Panc1 (cell line): ENCODE measurements at regions not wholly inside any gene's neighbourhood (a gene's known extent, or its start where the extent isn't known, plus 50 kb on each side); places are given as distances from the start of the nearest gene placed in this dataset.

ENCODE experiments used
- ATAC-seq: fragments of 200-7000 bp; cut with Tn5 transposase; 2 replicates; pipeline ENCODE4 v1.9.1; 2020; ENCODE audit warnings: mild to moderate bottlenecking, moderate library complexity
- BruUV-seq: library from RNA; stranded (reverse); fragments of 400-500 nt; replicated peaks from 2 replicates; lab custom pipeline; 2021; lab: Mats Ljungman, UMichigan
- CTCF ChIA-PET: fragments of 300-600 bp; sonication (Branson Sonifier 250); formaldehyde crosslinking; loops from one replicate; lab custom pipeline; 2022; ENCODE audit warnings: antibody characterized with exemption; lab: Charles Lee
- POLR2A ChIA-PET: fragments of 300-600 bp; sonication (Branson Sonifier 250); formaldehyde crosslinking; loops from one replicate; lab custom pipeline; 2022; ENCODE audit warnings: antibody characterized with exemption; lab: Charles Lee
- DNase-seq: peaks from one replicate; pipeline ENCODE4 v3.0.0-alpha.2; 2010; ENCODE audit warnings: low read depth, low spot score
- H3K27ac ChIP-seq: 2 replicates; pipeline ENCODE4 v1.5.1; 2011; ENCODE audit warnings: mild to moderate bottlenecking, low read length, inconsistent platforms
- H3K27me3 ChIP-seq: fragments of 200-500 bp; sonication (Bioruptor generic); 2 replicates; pipeline ENCODE4 v1.6.0; 2014; ENCODE audit warnings: low read length, inconsistent platforms; ENCODE audit not compliant: control insufficient read depth, insufficient read depth
- H3K36me3 ChIP-seq: fragments of 200-500 bp; sonication (Bioruptor generic); 2 replicates; pipeline ENCODE4 v1.5.1; 2014; ENCODE audit warnings: inconsistent platforms, mild to moderate bottlenecking, low read length, moderate library complexity; ENCODE audit not compliant: control insufficient read depth, insufficient read depth
- H3K4me1 ChIP-seq: 2 replicates; pipeline ENCODE4 v1.5.1; 2011; ENCODE audit warnings: inconsistent platforms, mild to moderate bottlenecking, low read length, moderate library complexity; ENCODE audit not compliant: control insufficient read depth, insufficient read depth
- H3K4me3 ChIP-seq, 2 experiments: 2 replicates each; pipeline ENCODE4 v1.5.1; 2011 to 2012; ENCODE audit warnings: low read depth in 2 of 2, low read length in 2 of 2, mild to moderate bottlenecking in 2 of 2, inconsistent platforms in 1 of 2, moderate library complexity in 1 of 2
- H3K9me3 ChIP-seq: fragments of 200-500 bp; sonication (Bioruptor generic); 2 replicates; pipeline ENCODE4 v1.5.1; 2014; ENCODE audit warnings: low read depth, mild to moderate bottlenecking, inconsistent platforms, low read length, moderate library complexity; ENCODE audit not compliant: control insufficient read depth, insufficient read depth
- CTCF ChIP-seq: fragments of 450-650 bp; IDR thresholded peaks from 2 replicates; pipeline ENCODE4 v1.5.1; 2017; ENCODE audit warnings: mild to moderate bottlenecking
- POLR2AphosphoS5 ChIP-seq: IDR thresholded peaks from 2 replicates; pipeline ENCODE4 v1.6.1; 2012; ENCODE audit warnings: mild to moderate bottlenecking, low read depth, low read length, moderate library complexity
- REST ChIP-seq, 2 experiments: IDR thresholded peaks; 2 replicates each; pipeline ENCODE4 v1.6.1; 2011 to 2012; ENCODE audit warnings: low read depth in 2 of 2, control low read depth in 1 of 2, low read length in 1 of 2, mild to moderate bottlenecking in 1 of 2, moderate library complexity in 1 of 2; ENCODE audit not compliant: insufficient read depth in 1 of 2
- SIN3A ChIP-seq: IDR thresholded peaks from 2 replicates; pipeline ENCODE4 v1.6.1; 2012; ENCODE audit warnings: low read depth, mild to moderate bottlenecking, low read length, moderate library complexity, borderline replicate concordance; ENCODE audit not compliant: insufficient read depth
- TCF7L2 ChIP-seq: IDR thresholded peaks from 2 replicates; pipeline ENCODE4 v1.6.1; 2011; ENCODE audit warnings: mild to moderate bottlenecking, low read depth, low read length, inconsistent platforms
- in situ Hi-C: cut with HindIII; loops from 2 replicates; pipeline ENCODE4 v1.10.0; 2016; ENCODE audit warnings: low sequenced_read_pairs, low pct_unique_long_range_greater_than_20kb
- intact Hi-C: fragments of 100-400 bp; cut with micrococcal nuclease; formaldehyde crosslinking; loops from one replicate; pipeline ENCODE4 v1.10.0; 2022; ENCODE audit not compliant: unreplicated experiment

- Histone ChIP-seq H3K27me3 (no peaks in the 10 kb centered on the region; the same call in 1 of the 2 replicates), H3K9me3 (no peaks in the 10 kb centered on the region), H3K36me3 (no peaks in the 10 kb centered on the region), H3K4me3 (no peak overlapping the region), H3K27ac (no peak overlapping the region), H3K4me1 (no peaks in the 10 kb centered on the region)
- intact Hi-C loops, result no loop called here
- in situ Hi-C loops, result no loop called here
- TF ChIP-seq TCF7L2 (no peak), POLR2AphosphoS5 (no peak), REST (IDR thresholded peaks at IDR 0.05; ENCODE audit: insufficient read depth in 1 of 2, low read depth in 2 of 2, low read length in 1 of 2) (no peak), CTCF (no peak), SIN3A (no peak)
- CTCF ChIA-PET, result no interaction called here
- BruUV-seq, result no TSS peak
- DNase-seq (no peak), ATAC-seq (peak; percentile 27; the same call in 1 of the 2 replicates)
- POLR2A ChIA-PET, result no interaction called here
Measured at GRCh38 chr2:8515864-8516533, 165.9 kb upstream of the ID2 start.

GRCh38 chr2:8517850-8518498 is 163.9 kb upstream of the ID2 start:
- DNase-seq (no peak), ATAC-seq (no peak)
- Histone ChIP-seq H3K27me3 (no peaks in the 10 kb centered on the region; the same call in 1 of the 2 replicates), H3K4me3 (no peak overlapping the region), H3K9me3 (no peaks in the 10 kb centered on the region), H3K36me3 (no peaks in the 10 kb centered on the region), H3K27ac (no peak overlapping the region), H3K4me1 (no peaks in the 10 kb centered on the region)
- intact Hi-C loops, result no loop called here
- ChIA-PET CTCF (no interaction called here), POLR2A (no interaction called here)
- TF ChIP-seq SIN3A (no peak), REST (IDR thresholded peaks at IDR 0.05; ENCODE audit: insufficient read depth in 1 of 2, low read depth in 2 of 2, low read length in 1 of 2) (no peak), TCF7L2 (no peak), CTCF (no peak), POLR2AphosphoS5 (no peak)
- no TSS peak for BruUV-seq
- in situ Hi-C loops, result no loop called here
